Thoracic aorta (tissue), 2 donors: ENCODE measurements at regions not wholly inside any gene's neighbourhood (a gene's known extent, or its start where the extent isn't known, plus 50 kb on each side); places are given as distances from the start of the nearest gene placed in this dataset.

Experiments used
- ATAC-seq: fragments of 150-250 bp; one replicate; pipeline ENCODE4 v1.8.0; 2017; ENCODE audit warnings: low read depth; ENCODE audit not compliant: insufficient number of reproducible peaks, low FRiP score
- DNase-seq: peaks from one replicate; pipeline ENCODE4 v3.0.0-alpha.2; 2020; ENCODE audit warnings: low spot score
- H3K27ac ChIP-seq, 2 donors: fragments of 200-600 bp; sonication (generic); 1 replicate in 1 of 2; 2 replicates in 1 of 2; pipeline ENCODE4 v1.5.1; 2016; ENCODE audit warnings: mild to moderate bottlenecking in 2 of 2, moderate library complexity in 2 of 2
- H3K27me3 ChIP-seq: fragments of 200-600 bp; sonication (generic); replicated peaks from 2 replicates; pipeline ENCODE4 v1.6.0; 2016; ENCODE audit warnings: mild to moderate bottlenecking; ENCODE audit not compliant: insufficient read depth
- H3K36me3 ChIP-seq: fragments of 200-600 bp; sonication (generic); one replicate; pipeline ENCODE4 v1.5.1; 2016
- H3K4me1 ChIP-seq, 2 donors: fragments of 200-600 bp; sonication (generic); 1 replicate in 1 of 2; 2 replicates in 1 of 2; pipeline versions ENCODE4 v1.5.1 to v1.6.0; 2016; ENCODE audit warnings: low read depth in 2 of 2, mild to moderate bottlenecking in 1 of 2; ENCODE audit not compliant: control insufficient read depth in 1 of 2
- H3K4me3 ChIP-seq: fragments of 200-600 bp; sonication (generic); 2 replicates; pipeline ENCODE4 v1.5.1; 2016; ENCODE audit warnings: mild to moderate bottlenecking
- H3K9me3 ChIP-seq: fragments of 200-600 bp; sonication (generic); 2 replicates; pipeline ENCODE4 v1.5.1; 2016
- CTCF ChIP-seq: fragments of 200-600 bp; sonication (generic); IDR thresholded peaks from one replicate; pipeline ENCODE4 v1.5.1; 2019; ENCODE audit warnings: antibody characterized with exemption

GRCh38 chr2:209369656-209370055 is 54.2 kb upstream of the MAP2 start:
- TF ChIP-seq CTCF, result no peak
- no peak for DNase-seq
- Histone ChIP-seq H3K27me3 (no peaks in the 10 kb centered on the region), H3K4me1 (peaks cover 0 to 14% of the 10 kb centered on the region in 2 donors), H3K9me3 (no peaks in the 10 kb centered on the region), H3K4me3 (no peak overlapping the region), H3K27ac (no peak overlapping the region), H3K36me3 (no peaks in the 10 kb centered on the region)
- ATAC-seq, result no peak

- no peak for ATAC-seq
Observed at GRCh38 chr2:209371407-209371806, 52.4 kb upstream of the MAP2 start.

More at GRCh38 chr2:209371407-209371806, 52.4 kb upstream of the MAP2 start:
- Histone ChIP-seq H3K27ac (no peak overlapping the region), H3K36me3 (no peaks in the 10 kb centered on the region), H3K4me3 (no peak overlapping the region), H3K4me1 (peaks cover 0 to 14% of the 10 kb centered on the region in 2 donors), H3K27me3 (no peaks in the 10 kb centered on the region), H3K9me3 (peaks cover 7% of the 10 kb centered on the region)
- no peak for DNase-seq
- no peak for TF ChIP-seq CTCF
